RCC 7860 (cell line): ENCODE measurements at regions not wholly inside any gene's neighbourhood (a gene's known extent, or its start where the extent isn't known, plus 50 kb on each side); places are given as distances from the start of the nearest gene placed in this dataset.
"Not testable (repeated sequence)": the region's sequence is repeated elsewhere in the genome, so short reads cannot be mapped to it uniquely, and the experiment has no call there.

Experiments used
- DNase-seq: peaks from one replicate; pipeline ENCODE4 v3.0.0-alpha.2; 2015; ENCODE audit warnings: low spot score
- FAIRE-seq: peaks from 2 replicates; lab custom pipeline; 2012; peaks lifted over from hg19 to GRCh38; lab: Jason Lieb, UNC

DNA sequence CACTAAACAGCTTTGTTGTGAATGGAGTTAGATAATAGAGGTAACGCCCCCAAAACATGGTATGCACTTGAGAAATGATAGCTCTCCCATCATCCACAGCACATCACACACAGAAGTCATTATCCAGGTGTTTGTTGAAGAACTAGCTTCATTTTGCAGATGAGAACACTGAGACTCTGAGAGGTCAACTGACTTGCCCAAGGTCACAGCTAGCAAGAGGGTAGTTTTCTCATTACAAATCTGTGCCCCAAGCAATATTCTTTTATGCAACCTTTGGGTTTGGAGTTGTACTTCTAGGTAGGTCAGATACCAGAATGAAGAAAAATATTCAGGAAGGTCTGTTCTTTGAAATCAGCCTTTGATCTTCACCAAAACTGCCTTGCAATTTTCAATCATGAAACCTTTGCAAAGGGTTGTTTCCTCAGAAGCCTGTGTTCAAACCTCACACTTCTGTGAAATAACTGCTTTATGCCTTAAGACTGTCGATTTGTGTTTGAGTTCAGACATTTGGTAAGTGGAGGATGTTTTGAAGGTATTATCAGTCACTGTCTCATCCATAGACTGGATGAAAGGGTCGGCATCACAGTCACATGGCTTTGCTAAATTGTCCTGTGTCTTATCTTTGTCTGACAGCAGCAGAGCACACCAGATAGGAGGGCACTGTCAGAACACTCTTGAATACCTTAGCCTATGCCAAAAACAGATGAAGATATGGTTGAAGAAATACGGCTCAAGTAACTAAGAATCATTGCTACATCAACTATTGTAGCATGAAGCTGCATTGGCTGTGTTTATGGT lies 233.2 kb upstream of the BTG1 start:
- FAIRE-seq, result no peak
- DNase-seq, result no peak

DNA sequence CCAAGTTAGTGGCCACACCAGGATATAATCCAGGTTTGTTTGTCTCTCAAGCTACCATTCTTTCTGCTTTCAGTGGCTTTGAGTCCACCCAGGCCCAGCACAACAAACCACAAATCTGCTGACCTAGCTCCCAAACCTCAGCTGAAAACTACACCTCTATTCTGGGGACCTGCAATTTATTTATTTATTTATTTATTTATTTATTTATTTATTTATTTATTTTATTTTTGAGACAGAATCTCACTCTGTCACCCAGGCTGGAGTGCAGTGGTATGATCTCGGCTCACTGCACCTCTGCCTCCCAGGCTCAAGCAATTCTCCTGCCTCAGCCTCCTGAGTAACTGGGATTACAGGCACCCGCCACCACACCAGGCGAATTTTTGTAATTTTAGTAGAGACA lies 229.9 kb upstream of the BTG1 start:
- not testable (repeated sequence) for DNase-seq, FAIRE-seq

DNA sequence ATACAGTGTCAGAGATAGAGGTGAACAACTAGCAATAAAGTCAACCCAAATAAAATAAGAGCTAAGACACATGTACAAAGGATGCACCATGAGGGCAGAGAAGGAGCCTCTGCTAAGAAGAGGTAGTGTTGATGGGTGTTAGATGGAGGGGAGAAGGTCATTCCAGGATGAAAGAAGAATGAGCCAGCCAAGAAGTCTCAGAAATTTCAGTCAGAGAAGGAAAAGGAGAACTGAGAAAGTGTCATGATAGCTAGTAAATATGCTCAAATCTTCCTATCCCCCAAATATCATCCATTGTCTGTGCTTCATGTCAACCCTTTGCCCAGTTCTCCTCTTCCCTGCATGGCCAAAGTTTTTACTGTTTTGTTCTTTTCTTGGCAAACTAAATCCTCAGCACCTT lies 225.2 kb upstream of the BTG1 start:
- FAIRE-seq, result no peak
- DNase-seq, result no peak

DNA sequence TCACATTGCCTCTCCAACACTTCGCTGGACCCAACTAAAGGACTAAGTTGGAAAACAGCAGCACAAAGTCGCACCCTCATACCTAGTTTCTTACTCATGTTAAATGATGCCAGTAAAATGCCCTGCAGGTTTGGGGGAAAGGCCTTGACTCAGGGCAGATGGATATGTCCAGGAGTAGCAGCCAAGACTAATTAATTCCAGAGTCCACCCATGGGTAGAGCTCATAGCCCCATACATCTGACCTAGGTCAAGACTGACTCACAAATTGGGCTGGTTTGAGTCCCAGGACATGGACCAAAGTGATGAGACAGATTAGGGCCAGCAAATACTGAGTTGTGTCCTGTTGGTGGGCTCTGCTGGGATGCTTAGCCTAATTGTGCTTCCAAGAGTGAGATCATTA lies 224.0 kb upstream of the BTG1 start:
- FAIRE-seq, result no peak
- DNase-seq, result no peak

DNA sequence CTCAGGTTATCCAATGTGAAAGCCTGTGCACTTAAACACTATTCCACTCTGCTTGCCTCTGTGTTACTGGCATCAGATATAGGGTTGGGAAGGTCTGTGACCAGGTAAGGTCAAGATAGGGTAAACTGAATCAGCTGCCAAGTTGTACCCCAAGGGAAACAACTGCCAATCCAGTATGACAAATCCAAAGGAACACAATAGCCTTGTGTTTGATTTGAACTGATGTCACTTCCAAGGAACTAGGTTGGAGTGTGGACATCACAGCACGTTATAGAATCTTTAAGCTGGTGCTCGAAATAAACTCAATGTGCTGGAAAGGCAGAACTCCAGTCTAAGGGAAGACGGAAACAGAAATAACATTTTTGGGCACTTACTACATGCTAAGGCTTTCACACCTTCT lies 223.4 kb upstream of the BTG1 start:
- FAIRE-seq, result no peak
- DNase-seq, result no peak

DNA sequence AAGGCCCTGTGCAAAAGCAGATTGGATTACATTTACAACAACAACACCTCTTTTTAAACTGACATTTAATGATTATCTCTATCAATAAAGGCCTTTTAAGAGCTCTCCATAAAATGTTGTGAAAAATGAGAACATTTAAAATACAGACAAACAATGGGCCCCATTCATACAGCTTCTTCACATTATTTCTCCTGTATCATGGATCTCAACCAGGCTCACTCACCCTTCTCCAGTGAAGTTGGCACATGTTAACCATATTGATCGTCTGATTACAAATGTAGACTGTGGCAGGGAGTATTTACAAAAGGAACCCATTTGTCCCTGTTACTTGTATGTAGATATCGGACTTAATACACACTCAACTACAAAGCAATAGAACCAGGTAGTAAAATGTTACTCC lies 220.2 kb upstream of the BTG1 start:
- no peak for DNase-seq

DNA sequence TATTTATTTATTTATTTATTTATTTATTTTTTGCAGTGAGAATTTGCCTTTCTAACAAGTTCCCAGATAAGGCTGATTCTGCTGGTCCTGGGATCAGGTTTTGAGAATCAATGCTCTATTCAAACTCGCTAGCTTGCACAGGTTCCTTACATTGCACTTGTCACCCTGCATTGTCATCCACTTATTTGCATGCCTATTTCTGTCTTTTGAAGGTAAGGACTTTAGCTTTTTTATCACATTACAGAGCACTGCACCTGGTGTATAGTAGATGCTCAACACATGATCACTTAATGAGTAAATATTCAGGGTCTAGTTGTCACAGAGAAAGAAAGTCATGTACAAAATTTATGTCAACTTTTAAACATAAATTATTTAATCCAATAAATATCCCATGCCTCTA lies 219.7 kb upstream of the BTG1 start:
- FAIRE-seq (no peak), DNase-seq (no peak)

More for the DNA sequence above, 220.2 kb upstream of the BTG1 start:
- FAIRE-seq, result no peak

DNA sequence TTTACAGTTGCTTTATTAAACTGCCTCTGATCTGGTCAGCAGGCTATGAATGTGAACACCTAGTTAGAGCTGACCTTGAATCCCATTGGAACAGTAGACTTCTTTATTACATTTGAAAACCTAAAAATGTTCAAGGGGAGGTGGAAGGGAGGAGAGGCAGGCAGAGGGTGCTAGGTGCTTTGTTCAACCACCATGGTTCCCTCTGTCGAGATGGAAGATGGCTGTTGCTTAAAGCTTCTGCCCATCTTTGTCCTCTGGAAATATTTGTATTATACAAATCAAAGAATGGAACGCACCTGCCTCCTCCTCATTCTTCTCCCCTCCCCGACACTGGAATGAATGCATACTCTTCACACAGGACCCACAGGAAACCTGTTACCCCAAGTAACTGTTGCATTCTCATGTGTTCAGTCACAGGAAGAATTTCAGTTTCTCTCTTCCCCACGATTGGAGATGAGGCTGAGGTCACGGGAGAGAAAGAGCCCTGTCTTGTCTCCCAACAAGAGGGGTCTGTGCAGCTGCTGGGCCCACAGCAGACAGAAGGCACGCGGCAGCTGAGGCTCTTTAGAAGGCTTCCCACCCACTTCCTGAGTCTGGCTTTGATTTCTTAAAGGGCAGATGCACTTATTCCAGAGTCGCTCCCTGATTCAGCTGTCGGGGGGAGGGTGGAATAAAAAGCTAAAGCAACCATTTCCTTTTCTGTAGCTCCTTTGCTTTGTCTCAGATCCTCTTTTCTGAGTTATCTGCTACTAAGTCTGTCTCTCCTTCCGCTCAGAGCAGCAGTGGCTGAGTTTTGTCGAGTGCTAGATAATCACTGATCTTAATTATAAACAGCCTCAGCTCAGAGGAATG lies 217.9 kb upstream of the BTG1 start:
- no peak for DNase-seq

DNA sequence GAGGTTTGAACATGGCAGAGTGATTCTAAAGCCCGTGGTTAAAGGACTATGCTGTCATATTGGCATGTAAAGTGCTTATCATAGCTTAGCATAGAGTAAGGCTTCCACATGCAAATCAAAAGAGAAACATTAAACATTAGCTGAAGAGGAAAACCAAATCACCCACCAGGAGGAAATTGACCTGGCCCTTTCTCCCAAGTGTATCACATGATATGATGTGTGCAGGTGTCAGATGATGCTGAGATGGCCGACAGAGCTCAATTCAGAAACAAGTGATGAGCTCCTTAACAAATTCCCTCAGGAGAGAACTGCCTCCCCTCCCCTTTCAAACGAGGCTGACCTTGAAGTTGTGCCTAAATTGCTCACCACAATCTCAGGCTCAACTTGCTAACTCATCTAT lies 217.1 kb upstream of the BTG1 start:
- no peak for DNase-seq
- FAIRE-seq, result no peak

More for the DNA sequence above, 217.9 kb upstream of the BTG1 start:
- no peak for FAIRE-seq

DNA sequence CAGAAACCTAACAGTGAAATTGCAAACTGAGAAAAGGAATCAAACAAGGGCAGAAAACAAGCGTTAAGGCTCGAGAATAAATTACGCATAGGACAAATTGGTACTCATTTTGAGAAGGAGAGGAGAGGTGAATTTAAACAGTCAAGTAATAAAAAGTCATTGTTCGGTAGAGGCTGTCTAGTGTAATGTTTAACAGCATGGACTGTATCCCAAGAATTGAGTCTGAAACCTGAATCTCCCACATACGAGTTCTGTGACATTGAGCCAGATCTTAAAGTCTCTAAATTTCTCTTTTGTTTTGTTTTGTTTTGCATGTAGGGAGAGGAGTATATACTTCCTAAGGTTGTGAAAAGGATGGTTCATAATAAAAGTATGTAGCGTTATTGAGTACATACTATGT lies 216.5 kb upstream of the BTG1 start:
- FAIRE-seq, result no peak
- DNase-seq, result no peak

DNA sequence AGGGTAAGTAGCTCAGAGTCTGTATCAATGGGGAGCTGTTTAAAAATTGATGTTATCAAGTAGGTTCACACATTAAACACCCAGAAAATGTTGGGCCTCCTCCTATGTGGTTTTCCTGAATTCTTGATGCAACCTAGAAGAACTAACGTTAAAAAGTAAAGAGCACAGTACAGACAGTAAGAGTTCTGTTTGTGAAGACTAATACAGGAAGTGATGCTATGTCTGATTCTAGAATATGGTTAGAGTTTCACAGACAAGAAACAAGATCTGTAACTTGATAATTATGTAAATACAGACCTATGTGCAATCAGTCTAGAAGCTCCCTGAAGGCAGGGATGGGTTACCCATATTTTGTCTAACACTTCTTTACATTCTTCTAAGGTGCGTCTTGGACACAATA lies 214.9 kb upstream of the BTG1 start:
- FAIRE-seq (no peak), DNase-seq (no peak)

DNA sequence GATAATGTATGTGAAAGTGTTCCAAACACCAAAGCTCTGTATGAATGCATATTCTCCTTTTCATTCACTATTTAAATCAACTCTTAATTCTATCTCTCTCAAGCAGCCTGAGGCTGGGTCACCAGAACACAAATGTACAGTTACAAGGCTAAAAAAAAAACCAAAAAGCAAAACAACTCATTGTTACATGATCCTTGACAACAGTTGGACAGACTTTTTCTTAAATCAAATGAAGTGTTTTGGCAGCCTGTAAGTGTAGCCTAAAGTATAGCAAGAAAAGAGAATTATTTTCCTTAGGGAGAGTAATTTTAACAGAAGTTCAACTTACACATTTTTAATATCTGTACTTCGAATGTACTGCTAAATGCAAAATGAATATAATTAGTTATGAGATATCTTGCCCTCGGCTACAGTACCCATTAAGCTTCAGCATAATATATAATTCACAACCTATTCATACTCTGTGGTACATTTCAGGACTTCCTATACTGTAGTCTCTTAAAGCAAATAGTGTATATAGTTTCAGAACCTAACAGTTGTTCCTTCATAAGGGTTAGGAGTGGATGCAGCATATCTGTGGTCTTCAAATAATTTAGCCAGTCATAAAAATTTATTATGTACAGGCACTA lies 214.0 kb upstream of the BTG1 start:
- DNase-seq, result no peak
- FAIRE-seq, result no peak

DNA sequence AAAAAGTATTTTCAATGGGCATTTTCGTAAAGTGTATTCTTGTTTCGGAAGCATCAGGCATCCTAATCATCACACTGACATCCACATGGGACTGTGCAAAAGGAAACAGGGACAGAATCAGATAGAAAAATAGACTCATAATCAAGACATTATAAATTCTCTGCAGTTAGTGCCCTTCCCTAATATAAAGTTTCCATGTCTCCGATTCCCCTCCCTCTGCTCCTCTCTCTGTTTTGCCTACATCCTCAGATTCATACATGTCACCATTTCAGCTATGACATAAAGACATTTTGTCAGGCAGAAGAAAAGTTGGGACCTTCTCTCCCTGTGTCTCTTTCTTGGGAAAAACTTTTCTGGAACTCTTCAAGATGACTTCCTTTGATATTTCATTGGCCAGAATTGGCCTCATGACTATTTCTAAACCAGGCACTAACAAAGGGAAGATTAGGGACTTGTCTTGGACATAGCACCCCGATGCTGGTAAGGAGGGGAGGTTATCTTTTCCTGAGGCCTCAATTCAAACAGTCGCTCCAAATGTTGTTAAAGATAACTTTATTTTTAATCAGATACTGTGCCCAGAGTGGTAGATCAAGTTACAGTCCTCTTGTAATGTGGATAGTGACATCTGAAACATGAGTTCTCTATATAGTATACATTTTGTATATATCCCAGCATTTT lies 212.1 kb upstream of the BTG1 start:
- FAIRE-seq (no peak), DNase-seq (no peak)

DNA sequence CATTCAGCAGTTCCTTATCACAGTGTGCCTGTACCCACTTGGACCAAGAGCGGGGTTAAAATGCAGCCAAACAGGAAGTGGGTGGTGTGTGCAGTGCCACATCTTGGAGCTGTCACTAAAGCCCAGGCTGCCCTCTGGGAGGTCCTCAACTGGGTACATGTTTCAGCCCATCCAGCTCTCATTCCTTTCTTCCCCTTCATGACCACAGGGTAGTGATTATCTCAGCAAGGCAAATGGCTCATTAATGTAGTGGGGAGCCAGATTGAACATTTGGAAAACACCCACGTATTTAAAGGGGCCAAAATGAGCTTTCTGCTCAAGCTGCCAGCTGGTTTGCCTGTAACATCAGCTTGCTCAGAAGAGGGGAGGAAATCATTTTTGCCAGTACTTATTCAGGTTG lies 210.8 kb upstream of the BTG1 start:
- FAIRE-seq, result no peak
- DNase-seq, result no peak

DNA sequence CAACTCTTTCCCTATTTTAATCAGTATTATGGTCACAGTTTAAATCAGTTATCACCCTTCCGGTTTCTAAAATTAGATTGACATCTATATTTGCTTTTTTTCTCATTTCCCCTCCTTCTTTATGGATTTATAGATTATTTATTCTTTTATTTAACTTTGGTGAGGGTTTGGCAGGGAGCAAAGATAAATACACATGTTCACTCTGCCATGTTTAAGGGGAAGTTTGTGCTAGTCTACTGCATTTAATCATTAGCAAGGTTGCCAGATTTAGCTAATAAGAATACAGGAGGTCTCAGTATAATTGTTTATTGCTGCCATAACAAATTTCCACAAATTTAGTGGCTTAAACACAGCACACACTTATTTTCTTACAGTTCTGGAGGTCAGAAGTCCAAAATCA lies 204.0 kb upstream of the BTG1 start:
- DNase-seq (no peak), FAIRE-seq (no peak)

DNA sequence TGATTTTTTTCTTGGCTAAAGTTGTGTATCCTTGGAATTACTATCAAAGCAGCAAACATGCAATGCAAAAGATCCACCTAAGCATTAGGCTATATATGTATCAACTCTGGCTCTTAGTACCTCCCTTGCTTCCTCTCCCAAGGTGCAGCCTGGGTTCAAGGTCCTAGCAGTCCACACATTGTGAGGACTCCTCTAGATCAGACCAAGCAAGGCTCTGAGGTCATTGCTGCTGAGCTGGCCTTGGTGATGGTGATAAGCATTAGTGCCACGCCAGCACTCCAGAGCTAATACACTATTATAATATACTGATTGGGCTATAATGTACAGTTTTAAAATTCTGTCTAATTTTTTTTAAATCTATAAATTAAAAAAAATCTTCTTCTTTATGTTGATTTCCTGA lies 196.9 kb upstream of the BTG1 start:
- DNase-seq, result no peak
- FAIRE-seq, result no peak

DNA sequence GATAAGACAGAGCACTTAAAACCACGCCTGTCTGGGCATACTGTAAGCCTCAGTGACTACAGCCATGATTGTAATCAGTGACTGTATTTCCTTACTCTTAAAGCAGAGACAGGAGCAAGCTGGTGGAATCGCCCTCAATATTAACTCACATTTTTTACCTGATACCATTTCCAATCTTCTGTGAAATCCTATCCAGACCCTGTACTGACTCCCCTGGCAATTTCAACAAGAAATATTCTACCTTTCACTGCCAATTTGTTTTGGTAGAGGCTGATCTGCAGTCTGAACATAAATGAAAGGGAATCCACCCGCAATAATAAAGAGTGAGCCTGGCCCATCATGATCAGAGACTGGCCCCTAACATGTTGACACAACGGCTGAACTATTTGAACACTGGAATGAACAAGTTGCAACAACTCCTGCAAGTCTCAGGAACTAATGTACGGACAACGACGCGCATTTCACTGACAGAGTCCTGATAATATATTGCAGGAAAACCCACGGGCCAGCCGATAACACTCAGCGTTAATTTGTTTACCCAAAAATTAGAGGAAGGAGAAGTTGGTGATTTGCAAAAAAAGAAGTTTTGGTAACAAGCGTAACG lies 195.5 kb upstream of the BTG1 start:
- DNase-seq (no peak), FAIRE-seq (no peak)

DNA sequence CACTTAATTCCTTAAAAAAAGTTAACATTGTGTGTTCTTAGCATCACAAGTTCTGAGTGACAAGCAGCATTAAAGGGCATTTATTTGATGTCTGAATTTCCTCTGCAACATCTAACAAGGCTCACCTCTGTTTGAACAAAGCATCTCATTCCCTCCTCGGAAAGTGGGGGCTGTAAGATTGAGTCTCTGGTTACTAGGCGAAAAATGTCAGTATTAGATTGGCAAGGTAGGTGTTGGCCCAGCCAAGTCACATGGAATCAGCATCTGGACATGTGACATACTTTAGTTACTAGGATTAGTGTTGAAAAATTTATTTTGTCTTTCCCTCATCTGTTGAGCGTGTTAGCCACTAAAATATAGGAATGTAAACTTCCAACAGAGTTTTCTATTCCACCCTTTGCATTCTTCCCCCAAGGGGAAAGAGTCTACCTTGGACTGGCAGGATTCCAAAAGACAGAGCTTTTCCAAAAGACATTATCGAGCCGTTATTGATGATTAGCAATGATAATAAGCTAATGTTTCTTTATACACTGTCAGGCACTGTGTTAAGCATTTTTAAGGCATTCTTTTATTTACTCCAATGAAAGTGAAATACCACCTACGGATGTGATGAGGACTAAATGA lies 194.9 kb upstream of the BTG1 start:
- FAIRE-seq, result no peak
- no peak for DNase-seq

DNA sequence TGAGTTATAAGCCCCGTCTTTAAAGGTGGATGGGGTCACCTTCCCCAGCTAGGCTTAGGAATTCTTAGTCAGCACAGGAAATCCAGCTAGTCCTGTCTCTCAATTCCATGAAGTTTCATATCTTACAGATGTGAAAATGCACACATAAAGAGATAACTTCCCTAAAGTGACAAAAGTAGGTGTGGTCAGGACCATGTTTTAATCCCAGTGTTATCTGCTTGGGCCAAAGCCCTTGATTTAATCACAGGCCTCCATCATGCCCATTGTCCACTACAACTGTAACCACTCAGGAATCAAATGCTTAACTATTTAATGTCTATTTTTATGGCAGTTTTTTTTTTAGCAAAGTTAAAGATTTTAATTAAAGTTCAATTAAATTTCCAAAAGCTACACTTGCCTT lies 194.4 kb upstream of the BTG1 start:
- FAIRE-seq (no peak), DNase-seq (no peak)

DNA sequence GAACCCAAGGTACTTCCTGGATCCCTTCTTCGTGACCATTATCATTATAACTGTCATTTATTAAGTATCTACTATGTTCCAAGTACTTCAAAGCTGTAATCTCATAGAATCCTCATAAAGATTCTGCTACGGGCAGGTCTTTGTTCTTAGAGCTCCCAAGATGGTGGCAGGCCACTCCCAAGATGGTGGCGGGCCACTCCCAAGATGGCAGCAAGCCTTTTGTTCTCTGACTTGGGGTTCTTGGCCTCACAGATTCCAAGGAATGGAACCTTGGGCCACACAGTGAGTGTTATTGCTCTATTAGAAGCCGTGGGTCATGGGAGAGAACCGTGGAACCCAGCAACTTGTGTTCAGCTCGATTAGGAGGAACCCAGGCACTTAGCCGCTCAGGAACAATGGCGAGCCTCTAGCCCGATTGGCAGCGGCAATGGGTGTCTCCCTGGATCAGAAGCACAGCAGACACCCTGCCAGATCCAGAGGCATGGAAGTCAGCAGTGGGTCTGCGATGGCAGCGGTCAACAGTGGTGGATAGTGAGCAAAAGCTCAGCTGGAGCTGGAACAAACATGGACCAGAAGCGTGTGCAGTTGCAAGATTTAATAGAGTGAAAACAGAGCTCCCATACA lies 193.7 kb upstream of the BTG1 start:
- no peak for FAIRE-seq
- DNase-seq, result no peak
